Stimulated activated CD8-positive, alpha-beta memory T cell treated with anti-CD3 and anti-CD28 coated beads, Interleukin-2, amount 100 ng/mL, for 48 hours (primary cell): ENCODE measurements at regions not wholly inside any gene's neighbourhood (a gene's known extent, or its start where the extent isn't known, plus 50 kb on each side); places are given as distances from the start of the nearest gene placed in this dataset.
"Not testable (repeated sequence)": the region's sequence is repeated elsewhere in the genome, so short reads cannot be mapped to it uniquely, and the experiment has no call there.

ENCODE experiments used
- DNase-seq, 2 donors: peaks; one replicate each; pipeline ENCODE4 v3.0.0-alpha.2; 2020; ENCODE audit warnings: low read depth in 2 of 2

- DNase-seq = no peak
Measured at GRCh38 chr13:56400774-56401173, 739.9 kb upstream of the PRR20A start.

DNA sequence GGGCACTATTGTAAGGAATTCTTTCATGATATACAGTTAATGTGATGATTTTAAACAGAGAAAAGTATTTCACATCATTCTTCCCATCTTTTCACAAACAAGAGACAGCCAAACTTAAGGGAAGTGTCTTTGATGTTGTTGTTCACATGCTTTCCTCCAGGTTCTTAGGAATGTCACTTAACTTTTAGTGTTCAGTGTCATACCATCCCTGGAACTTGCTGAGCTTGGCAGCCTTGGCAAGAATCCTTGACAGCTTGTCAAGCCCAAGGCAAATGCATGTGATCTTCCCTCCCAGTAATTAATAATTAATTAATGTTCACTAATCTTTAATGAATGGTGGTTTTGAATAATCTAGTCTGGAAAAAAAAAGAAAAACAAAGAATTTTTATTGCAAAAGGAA lies 727.9 kb upstream of the PRR20A start:
- DNase-seq = no peak

GRCh38 chr13:56424246-56424645 lies 716.5 kb upstream of the PRR20A start:
- DNase-seq = no peak

- no peak for DNase-seq
Measured at GRCh38 chr13:56457535-56458190, 683.1 kb upstream of the PRR20A start.

DNA sequence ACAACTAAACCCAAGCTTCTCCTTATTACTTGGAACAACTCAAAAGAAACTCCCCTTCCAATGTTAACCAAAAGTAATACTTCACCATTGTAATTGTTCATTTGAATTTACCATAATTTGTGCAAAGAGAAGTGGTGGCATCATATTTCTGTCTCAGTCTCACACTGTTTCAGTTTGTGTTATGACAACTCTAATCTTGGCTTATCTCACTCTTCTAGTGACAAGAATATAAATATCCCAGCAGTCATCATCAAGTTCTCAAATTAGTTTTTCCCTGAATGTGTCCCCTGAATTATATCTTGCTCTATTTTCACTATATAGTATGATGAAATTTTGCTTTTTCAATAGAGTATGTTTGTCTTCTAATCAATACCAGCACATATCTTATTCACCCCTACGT lies 681.4 kb upstream of the PRR20A start:
- no peak for DNase-seq

GRCh38 chr13:56501750-56502149 lies 639.0 kb upstream of the PRR20A start:
- DNase-seq = no peak

- no peak for DNase-seq
Measured at GRCh38 chr13:56510836-56511235, 629.9 kb upstream of the PRR20A start.

GRCh38 chr13:56512336-56512735 lies 628.4 kb upstream of the PRR20A start:
- DNase-seq = not testable (repeated sequence)

- DNase-seq = no peak
Measured at GRCh38 chr13:56515441-56515840, 625.3 kb upstream of the PRR20A start.

- no peak for DNase-seq
Measured at GRCh38 chr13:56528040-56528790, 612.5 kb upstream of the PRR20A start.

- DNase-seq = no peak
Measured at GRCh38 chr13:56530096-56530495, 610.6 kb upstream of the PRR20A start.

DNA sequence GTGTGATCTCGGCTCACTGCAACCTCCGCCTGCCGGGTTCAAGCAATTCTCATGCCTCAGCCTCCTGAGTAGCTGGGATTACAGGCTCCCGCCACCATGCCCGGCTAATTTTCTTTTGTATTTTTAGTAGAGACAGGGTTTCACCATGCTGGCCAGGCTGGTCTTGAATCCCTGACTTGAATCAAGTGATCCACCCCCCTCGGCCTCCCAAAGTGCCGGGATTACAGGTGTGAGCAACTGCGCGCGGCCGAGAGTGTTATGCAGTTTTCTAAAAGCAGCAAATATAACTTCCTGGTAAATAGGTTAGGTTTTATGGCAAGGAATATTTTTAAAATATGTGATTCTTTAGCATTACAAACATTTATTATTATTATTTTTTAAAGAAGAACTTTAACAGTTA lies 592.8 kb upstream of the PRR20A start:
- not testable (repeated sequence) for DNase-seq

DNA sequence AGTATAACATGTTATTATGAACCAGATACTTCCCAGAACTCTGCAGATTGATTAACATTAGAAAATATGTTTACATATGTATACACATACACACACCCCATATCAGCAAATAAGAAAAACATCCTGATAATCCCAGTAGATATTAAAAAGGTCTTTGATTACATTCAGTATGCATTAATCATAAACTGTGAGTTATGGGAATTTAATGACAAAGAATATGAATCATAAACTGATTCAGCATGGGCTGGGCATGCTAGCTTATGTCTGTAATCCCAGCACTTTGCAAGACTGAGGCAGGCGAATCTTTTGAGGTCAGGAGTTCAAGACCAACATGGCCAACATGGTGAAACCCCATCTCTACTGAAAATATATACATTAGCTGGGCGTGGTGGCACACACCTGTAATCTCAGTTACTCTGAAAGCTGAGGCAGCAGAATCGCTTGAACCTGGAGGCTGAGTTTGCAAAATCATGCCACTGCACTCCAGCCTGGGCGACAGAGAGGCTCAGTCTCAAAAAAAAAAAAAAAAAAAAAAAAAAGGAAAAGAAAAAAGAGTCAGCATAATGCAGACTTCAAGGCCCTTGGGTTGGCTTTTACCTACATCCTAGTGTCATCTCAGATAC lies 581.9 kb upstream of the PRR20A start:
- DNase-seq = no peak

DNA sequence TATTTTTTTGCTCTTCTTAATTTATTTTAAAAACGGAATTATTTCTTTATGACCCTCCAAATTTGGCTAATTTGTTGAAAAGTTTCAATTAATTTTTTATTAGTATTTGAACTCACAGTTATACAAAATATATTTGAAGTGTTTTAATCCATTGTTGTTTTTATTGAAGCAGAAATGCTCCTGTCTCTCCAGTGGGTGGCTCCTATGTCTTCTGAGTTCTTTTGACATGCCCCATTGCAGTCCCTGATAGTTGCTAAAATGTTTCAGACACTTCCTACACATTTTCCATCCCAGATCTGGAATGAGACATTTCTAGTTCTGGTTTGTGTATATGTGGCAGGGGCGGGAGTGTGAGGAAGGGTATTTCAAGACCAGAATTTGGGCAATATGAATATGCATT lies 579.4 kb upstream of the PRR20A start:
- no peak for DNase-seq

DNA sequence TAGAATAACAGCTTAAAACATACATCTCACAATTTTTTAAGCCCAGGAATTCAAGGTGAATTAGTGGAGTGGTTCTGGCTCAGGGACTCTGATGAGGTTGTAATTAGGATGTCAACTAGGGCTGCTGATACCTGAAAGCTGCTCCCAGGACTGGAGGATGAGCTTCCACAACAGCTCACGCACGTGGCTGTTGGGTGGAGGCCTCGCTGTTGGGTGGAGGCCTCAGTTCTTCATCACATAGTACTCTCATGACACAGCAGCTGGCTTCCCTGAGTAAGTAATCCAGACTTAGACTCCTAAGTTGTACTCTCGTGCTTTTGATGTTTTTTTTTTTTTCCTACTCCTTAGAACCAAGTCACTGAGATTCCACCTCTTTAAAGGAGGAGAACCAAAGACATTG lies 577.1 kb upstream of the PRR20A start:
- DNase-seq = no peak

DNA sequence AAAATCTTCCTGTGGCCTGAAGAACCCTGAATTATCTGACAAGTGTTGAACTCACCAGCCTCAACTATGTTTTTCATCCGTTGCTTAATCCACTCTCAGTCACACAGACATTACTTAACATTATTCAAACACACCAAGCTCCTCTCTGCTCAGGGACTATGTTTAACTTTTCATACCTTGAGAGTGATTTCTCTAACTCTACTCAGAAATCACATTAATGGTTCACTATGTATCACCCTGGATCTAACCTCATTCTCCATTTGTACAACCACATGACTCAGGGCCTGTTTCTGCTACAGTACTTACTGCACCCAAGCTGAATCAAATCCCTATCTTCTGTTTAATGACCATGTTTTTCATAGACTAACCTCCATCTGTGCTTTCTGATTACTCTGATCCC lies 553.7 kb upstream of the PRR20A start:
- DNase-seq = no peak

DNA sequence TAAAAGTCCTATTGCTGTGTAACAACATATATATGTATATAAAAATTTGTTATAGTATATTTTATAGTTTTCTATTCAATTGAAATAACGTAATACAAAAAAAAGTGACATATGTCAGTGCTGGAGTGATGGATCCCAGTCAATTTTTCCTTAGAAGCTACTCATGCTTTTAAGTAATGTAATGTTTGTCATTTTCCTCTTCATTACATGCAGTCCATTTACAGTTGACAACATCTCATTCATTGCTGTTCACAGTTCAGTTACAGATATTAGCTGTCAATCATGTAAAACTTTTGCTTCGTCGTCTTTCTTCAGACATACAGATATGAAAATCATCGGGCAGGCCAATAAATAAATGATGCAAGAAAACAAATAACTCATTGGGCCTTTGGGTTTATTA lies 525.1 kb upstream of the PRR20A start:
- no peak for DNase-seq

- no peak for DNase-seq
Measured at GRCh38 chr13:56622840-56623239, 517.9 kb upstream of the PRR20A start.

DNA sequence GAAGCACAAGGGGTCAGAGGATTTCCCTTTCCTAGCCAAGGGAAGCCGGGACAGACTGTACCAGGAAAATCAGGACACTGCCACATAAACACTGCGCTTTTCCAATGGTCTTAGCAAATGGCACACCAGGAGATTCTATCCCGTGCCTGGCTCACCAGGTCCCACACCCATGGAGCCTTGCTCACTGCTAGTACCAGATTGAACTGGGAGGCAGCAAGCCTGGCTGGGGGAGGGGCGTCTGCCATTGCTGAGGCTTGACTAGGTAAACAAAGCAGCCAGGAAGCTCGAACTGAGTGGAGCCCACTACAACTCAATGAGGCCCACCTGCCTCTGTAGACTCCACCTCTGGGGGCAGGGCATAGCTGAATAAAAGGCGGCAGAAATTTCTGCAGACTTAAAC lies 511.8 kb upstream of the PRR20A start:
- DNase-seq = not testable (repeated sequence)

DNA sequence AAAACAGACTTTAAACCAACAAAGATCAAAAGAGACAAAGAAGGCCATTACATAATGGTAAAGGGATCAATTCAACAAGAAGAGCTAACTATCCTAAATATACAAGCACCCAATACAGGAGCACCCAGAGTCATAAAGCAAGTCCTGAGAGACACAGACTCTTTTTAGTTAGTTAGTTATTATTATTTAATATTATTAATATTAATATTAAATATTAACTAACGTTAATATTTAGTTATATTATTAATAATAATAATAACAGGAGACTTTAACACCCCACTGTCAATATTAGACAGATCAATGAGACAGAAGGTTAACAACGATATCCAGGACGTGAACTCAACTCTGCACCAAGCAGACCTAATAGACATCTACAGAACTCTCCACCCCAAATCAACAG lies 509.7 kb upstream of the PRR20A start:
- not testable (repeated sequence) for DNase-seq

GRCh38 chr13:56653043-56653442 lies 487.7 kb upstream of the PRR20A start:
- no peak for DNase-seq

DNA sequence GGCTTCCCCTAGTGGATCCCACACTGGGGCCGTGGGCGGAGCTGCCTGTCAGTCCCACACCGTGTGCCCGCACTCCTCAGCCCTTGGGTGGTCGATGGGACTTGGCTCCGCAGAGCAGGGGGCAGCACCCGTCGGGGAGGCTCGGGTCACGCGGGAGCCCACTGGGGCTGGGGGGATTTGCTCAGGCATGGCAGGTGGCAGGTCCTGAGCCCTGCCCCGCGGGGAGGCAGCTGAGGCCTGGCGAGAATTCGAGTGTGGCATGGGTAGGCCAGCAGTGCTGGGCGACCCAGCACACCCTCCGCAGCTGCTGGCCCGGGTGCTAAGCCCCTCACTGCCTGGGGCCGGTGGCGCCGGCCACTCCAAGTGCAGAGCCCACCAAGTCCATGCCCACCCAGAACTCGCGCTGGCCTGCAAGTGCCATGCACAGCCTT lies 481.7 kb upstream of the PRR20A start:
- DNase-seq = no peak

DNA sequence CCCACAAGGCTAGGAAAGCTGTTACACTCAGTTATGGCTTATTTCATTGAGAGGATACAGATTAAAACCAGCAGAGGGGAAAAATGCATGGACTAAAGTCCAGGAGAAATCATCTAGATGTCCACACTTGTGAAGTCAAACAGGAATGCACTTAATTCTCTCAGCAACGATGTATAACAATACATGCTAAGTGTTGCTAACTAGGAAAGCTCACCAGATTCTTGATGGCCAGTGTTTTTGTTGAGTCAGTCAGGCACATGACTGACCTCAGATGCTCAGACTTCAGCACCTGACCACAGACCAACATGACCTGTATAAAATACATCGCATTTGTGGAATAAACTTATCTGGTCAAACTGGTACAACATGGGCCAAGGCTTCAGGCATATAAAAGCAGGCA lies 470.2 kb upstream of the PRR20A start:
- DNase-seq = no peak
